ENCODE measurements at regions not wholly inside any gene's neighbourhood (a gene's known extent, or its start where the extent isn't known, plus 50 kb on each side); places are given as distances from the start of the nearest gene placed in this dataset.

DNA sequence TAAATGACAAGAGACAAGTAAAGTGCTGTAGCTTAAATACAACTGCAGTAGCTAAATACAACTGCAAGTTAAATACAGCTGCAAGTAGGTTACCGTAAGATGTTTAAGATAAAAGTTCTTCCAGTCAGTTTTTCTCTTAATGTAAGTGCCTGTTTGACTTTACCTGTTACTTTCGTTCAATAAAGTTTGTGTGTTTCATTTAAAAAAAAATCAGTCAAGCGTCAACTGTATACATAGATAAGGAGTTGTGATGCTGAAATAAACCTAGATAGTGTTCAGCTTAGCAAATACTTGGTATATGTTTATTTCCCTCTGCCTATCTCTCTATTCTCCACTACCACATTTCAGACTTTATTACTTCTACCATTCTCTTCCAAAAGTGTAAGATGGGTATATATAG is 221.2 kb downstream of the NR2F2 start:
- Histone ChIP-seq H3K27ac (no peak overlapping the region), H3K36me3 (no peaks in the 10 kb centered on the region), H3K4me1 (no peaks in the 10 kb centered on the region), H3K4me3 (no peak overlapping the region), H3K9me3 (no peaks in the 10 kb centered on the region), H3K27me3 (no peaks in the 10 kb centered on the region)
- no peak for DNase-seq
- in situ Hi-C loops (cut with MboI; ENCODE audit: low sequenced_read_pairs in 4 of 4) = no loop called here
- TF ChIP-seq, protein P1, sequence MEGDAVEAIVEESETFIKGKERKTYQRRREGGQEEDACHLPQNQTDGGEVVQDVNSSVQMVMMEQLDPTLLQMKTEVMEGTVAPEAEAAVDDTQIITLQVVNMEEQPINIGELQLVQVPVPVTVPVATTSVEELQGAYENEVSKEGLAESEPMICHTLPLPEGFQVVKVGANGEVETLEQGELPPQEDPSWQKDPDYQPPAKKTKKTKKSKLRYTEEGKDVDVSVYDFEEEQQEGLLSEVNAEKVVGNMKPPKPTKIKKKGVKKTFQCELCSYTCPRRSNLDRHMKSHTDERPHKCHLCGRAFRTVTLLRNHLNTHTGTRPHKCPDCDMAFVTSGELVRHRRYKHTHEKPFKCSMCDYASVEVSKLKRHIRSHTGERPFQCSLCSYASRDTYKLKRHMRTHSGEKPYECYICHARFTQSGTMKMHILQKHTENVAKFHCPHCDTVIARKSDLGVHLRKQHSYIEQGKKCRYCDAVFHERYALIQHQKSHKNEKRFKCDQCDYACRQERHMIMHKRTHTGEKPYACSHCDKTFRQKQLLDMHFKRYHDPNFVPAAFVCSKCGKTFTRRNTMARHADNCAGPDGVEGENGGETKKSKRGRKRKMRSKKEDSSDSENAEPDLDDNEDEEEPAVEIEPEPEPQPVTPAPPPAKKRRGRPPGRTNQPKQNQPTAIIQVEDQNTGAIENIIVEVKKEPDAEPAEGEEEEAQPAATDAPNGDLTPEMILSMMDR (IDR thresholded peaks at IDR 0.05 in 4 of 5, conservative IDR thresholded peaks at IDR 0.05 in 1 of 5) = no peak
- no peak for TF ChIP-seq POLR2A (IDR thresholded peaks at IDR 0.05)
- ATAC-seq = no peak
- intact Hi-C loops (cut with DNase I; ENCODE audit: low total_unique reads) = no loop called here

DNA sequence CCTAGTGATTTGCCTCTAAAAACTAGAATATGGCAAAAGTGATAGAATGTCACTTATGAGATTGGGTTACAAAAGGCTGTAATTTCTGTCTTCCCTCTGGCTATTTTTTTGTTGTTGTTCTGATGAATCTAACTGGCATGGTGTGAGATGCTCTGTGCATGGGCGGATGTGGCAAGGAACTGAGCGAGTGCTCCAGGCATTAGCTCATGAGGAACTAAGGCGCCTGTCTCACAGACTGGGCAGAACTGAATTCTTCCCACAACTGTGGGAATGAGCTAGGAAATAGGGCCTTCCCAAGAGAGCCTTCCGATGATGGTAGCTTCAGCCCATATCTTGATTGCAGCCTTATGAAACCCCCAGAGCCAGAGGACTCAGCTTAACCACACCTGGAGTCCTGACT is 222.5 kb downstream of the NR2F2 start:
- no peak for ATAC-seq
- Histone ChIP-seq H3K4me3 (no peak overlapping the region), H3K36me3 (no peaks in the 10 kb centered on the region), H3K4me1 (no peaks in the 10 kb centered on the region), H3K9me3 (no peaks in the 10 kb centered on the region), H3K27me3 (no peaks in the 10 kb centered on the region), H3K27ac (no peak overlapping the region)
- no peak for DNase-seq
- in situ Hi-C loops (cut with MboI; ENCODE audit: low sequenced_read_pairs in 4 of 4) = no loop called here
- no peak for TF ChIP-seq POLR2A (IDR thresholded peaks at IDR 0.05)
- TF ChIP-seq, protein P1 (IDR thresholded peaks at IDR 0.05 in 4 of 5, conservative IDR thresholded peaks at IDR 0.05 in 1 of 5) = no peak
- intact Hi-C loops (cut with DNase I; ENCODE audit: low total_unique reads) = no loop called here

DNA sequence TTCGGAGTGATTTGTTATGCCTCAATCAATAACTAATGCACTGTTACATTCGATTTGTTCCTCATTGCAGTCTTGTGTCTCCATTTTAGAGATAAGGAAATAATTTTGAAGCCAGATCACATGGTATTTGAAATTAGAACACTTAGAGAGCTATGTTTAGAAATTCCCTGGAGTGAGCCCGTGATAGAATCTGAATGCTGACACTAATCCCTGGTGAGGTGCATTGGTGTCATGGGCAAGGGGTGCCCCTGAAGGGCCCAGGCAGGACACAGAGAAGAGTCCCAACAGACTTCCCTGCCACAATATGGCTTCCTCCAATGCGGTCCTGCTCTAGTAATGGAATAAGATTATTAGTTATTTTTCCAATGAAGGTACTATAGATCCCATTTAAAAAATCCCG is 223.0 kb downstream of the NR2F2 start:
- ATAC-seq (no peak), DNase-seq (no peak)
- in situ Hi-C loops (cut with MboI; ENCODE audit: low sequenced_read_pairs in 4 of 4) = no loop called here
- TF ChIP-seq, protein P1 (IDR thresholded peaks at IDR 0.05 in 4 of 5, conservative IDR thresholded peaks at IDR 0.05 in 1 of 5) = no peak
- no peak for TF ChIP-seq POLR2A (IDR thresholded peaks at IDR 0.05)
- intact Hi-C loops (cut with DNase I; ENCODE audit: low total_unique reads) = no loop called here
- Histone ChIP-seq H3K4me1 (no peaks in the 10 kb centered on the region), H3K4me3 (no peak overlapping the region), H3K9me3 (no peaks in the 10 kb centered on the region), H3K27me3 (no peaks in the 10 kb centered on the region), H3K36me3 (no peaks in the 10 kb centered on the region), H3K27ac (no peak overlapping the region)

- H3K27me3 ChIP-seq = no peaks in the 10 kb centered on the region
Observed at GRCh38 chr15:96553931-96554330, 223.4 kb downstream of the NR2F2 start.

DNA sequence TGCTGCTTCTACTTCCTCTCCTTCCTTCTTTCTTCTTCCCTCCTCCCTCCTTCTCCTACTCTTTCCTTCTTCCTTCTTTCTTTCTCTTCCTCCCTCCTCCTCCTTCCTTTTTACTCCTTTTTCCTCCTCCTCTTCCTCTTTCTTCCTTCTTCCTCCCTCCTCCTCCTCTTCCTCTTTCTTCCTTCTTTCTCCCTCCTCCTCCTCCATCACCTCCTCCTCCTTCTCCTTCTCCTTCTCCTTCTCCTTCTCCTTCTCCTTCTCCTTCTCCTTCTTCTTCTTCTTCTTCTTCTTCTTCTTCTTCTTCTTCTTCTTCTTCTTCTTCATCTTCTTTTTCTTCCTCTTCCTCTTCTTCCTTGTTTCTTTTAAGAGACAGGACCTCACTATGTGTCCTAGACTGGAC is 224.0 kb downstream of the NR2F2 start:
- intact Hi-C loops (cut with DNase I; ENCODE audit: low total_unique reads) (no loop called here), in situ Hi-C loops (cut with MboI; ENCODE audit: low sequenced_read_pairs in 4 of 4) (no loop called here)
- ATAC-seq (no peak), DNase-seq (no peak)
- H3K9me3 ChIP-seq = no peaks in the 10 kb centered on the region
- H3K4me1 ChIP-seq = no peaks in the 10 kb centered on the region
- no peak for TF ChIP-seq POLR2A (IDR thresholded peaks at IDR 0.05)
- TF ChIP-seq, protein P1 (IDR thresholded peaks at IDR 0.05 in 4 of 5, conservative IDR thresholded peaks at IDR 0.05 in 1 of 5) = no peak
- H3K4me3 ChIP-seq = no peak overlapping the region
- no peak overlapping the region for H3K27ac ChIP-seq
- H3K27me3 ChIP-seq = no peaks in the 10 kb centered on the region
- H3K36me3 ChIP-seq = no peaks in the 10 kb centered on the region

More at GRCh38 chr15:96553931-96554330, 223.4 kb downstream of the NR2F2 start:
- Histone ChIP-seq H3K36me3 (no peaks in the 10 kb centered on the region), H3K4me3 (no peak overlapping the region), H3K27ac (no peak overlapping the region), H3K9me3 (no peaks in the 10 kb centered on the region), H3K4me1 (no peaks in the 10 kb centered on the region)
- in situ Hi-C loops (cut with MboI; ENCODE audit: low sequenced_read_pairs in 4 of 4) = no loop called here
- intact Hi-C loops (cut with DNase I; ENCODE audit: low total_unique reads) = no loop called here
- ATAC-seq = no peak
- DNase-seq = no peak
- TF ChIP-seq, protein P1 (IDR thresholded peaks at IDR 0.05 in 4 of 5, conservative IDR thresholded peaks at IDR 0.05 in 1 of 5) = no peak
- no peak for TF ChIP-seq POLR2A (IDR thresholded peaks at IDR 0.05)

Data from gastrocnemius medialis (tissue), 4 donors.